ENCODE measurements at regions not wholly inside any gene's neighbourhood (a gene's known extent, or its start where the extent isn't known, plus 50 kb on each side); places are given as distances from the start of the nearest gene placed in this dataset.

DNA sequence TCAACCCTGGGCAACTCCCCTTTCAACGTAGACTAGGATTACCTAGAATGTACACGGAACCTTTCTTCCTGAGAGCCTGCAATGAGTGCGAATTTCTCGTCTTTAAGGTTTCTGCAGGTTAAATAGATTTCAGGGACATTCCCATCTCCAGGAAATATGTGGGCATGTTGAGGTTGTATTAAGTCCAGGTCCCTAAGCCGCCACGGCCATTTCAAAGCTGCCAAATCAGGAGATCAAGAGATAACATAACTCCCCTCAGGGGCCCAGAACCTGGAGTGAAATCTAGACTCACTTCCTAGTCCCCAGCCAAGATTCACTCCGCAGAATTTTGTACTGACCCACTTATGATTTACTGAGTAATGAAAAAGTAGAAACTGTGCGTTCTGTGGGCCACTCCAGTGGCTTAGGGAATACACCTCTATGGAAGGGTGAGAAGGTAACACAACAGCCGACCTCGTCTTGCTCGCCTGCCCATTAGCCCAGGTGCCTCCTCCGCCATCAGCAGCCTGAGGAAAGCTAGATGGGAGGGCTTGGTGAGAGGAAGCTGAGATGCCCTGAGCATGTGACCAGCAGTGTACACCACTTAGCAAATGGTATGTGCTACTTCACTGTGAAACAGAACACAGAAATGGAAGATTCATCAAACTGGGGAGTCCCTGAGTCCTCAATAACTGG is 98.5 kb upstream of the SOX1 start:
- Histone ChIP-seq H3K4me3 (no peak overlapping the region), H3K4me1 (ENCODE audit: control insufficient read depth, insufficient read depth, low read length) (no peaks in the 10 kb centered on the region), H3K27me3 (replicated peaks in 1 of 2; ENCODE audit: control insufficient read depth in 2 of 2, insufficient read depth in 2 of 2, low read length in 1 of 2) (no peaks in the 10 kb centered on the region), H3K36me3 (ENCODE audit: control insufficient read depth in 2 of 2, insufficient read depth in 2 of 2, low read length in 1 of 2) (no peaks in the 10 kb centered on the region), H4K20me1 (ENCODE audit: control insufficient read depth, insufficient read depth) (no peaks in the 10 kb centered on the region), H3K4me2 (ENCODE audit: control insufficient read depth, insufficient read depth) (no peak overlapping the region), H3K27ac (ENCODE audit: control insufficient read depth, insufficient read depth) (no peak overlapping the region), H2AFZ (ENCODE audit: control insufficient read depth, low read depth, low read length) (no peak overlapping the region), H3K9ac (ENCODE audit: control insufficient read depth, insufficient read depth, low read length) (no peak overlapping the region), H3K9me3 (replicated peaks; ENCODE audit: control insufficient read depth, insufficient read depth, low read length) (no peaks in the 10 kb centered on the region; the same call in 2 of the 3 replicates), H3K79me2 (ENCODE audit: control insufficient read depth, insufficient read depth, low read length) (no peaks in the 10 kb centered on the region)
- DNase-seq (ENCODE audit: low read depth, low spot score): no peak
- ChIA-PET RAD21 (ENCODE audit: unreplicated experiment) (no interaction called here), SMC1A (ENCODE audit: uncharacterized antibody, unreplicated experiment) (interaction anchor here (1.0 kb wide), 1 partner anchor 12 kb away, joined by 4 read pairs; no protein-coding TSS in a partner anchor), POLR2A (no interaction called here), CTCF (no interaction called here)
- intact Hi-C loops (cut with micrococcal nuclease; ENCODE audit: unreplicated experiment): no loop called here
- WGBS (ENCODE audit: insufficient coverage, insufficient replicate concordance, low lambda C conversion rate, missing lambda C conversion rate): 5% methylated on average over 12 of the region's 12 CpGs
- in situ Hi-C loops (cut with MboI): no loop called here
- TF ChIP-seq STAT3 (IDR thresholded peaks at IDR 0.05; ENCODE audit: low read depth, low read length): no peak
- TF ChIP-seq, protein P1, sequence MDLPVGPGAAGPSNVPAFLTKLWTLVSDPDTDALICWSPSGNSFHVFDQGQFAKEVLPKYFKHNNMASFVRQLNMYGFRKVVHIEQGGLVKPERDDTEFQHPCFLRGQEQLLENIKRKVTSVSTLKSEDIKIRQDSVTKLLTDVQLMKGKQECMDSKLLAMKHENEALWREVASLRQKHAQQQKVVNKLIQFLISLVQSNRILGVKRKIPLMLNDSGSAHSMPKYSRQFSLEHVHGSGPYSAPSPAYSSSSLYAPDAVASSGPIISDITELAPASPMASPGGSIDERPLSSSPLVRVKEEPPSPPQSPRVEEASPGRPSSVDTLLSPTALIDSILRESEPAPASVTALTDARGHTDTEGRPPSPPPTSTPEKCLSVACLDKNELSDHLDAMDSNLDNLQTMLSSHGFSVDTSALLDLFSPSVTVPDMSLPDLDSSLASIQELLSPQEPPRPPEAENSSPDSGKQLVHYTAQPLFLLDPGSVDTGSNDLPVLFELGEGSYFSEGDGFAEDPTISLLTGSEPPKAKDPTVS (IDR thresholded peaks at IDR 0.05; ENCODE audit: low read depth, low read length): no peak
- TF ChIP-seq, protein P2, sequence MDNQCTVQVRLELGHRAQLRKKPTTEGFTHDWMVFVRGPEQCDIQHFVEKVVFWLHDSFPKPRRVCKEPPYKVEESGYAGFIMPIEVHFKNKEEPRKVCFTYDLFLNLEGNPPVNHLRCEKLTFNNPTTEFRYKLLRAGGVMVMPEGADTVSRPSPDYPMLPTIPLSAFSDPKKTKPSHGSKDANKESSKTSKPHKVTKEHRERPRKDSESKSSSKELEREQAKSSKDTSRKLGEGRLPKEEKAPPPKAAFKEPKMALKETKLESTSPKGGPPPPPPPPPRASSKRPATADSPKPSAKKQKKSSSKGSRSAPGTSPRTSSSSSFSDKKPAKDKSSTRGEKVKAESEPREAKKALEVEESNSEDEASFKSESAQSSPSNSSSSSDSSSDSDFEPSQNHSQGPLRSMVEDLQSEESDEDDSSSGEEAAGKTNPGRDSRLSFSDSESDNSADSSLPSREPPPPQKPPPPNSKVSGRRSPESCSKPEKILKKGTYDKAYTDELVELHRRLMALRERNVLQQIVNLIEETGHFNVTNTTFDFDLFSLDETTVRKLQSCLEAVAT (IDR thresholded peaks at IDR 0.05): no peak
- TF ChIP-seq POU2F2 (IDR thresholded peaks at IDR 0.05; ENCODE audit: borderline replicate concordance, low read depth, low read length): no peak
- no peak for TF ChIP-seq ELK1 (IDR thresholded peaks at IDR 0.05; ENCODE audit: low read depth, low read length)
- TF ChIP-seq, protein P3, sequence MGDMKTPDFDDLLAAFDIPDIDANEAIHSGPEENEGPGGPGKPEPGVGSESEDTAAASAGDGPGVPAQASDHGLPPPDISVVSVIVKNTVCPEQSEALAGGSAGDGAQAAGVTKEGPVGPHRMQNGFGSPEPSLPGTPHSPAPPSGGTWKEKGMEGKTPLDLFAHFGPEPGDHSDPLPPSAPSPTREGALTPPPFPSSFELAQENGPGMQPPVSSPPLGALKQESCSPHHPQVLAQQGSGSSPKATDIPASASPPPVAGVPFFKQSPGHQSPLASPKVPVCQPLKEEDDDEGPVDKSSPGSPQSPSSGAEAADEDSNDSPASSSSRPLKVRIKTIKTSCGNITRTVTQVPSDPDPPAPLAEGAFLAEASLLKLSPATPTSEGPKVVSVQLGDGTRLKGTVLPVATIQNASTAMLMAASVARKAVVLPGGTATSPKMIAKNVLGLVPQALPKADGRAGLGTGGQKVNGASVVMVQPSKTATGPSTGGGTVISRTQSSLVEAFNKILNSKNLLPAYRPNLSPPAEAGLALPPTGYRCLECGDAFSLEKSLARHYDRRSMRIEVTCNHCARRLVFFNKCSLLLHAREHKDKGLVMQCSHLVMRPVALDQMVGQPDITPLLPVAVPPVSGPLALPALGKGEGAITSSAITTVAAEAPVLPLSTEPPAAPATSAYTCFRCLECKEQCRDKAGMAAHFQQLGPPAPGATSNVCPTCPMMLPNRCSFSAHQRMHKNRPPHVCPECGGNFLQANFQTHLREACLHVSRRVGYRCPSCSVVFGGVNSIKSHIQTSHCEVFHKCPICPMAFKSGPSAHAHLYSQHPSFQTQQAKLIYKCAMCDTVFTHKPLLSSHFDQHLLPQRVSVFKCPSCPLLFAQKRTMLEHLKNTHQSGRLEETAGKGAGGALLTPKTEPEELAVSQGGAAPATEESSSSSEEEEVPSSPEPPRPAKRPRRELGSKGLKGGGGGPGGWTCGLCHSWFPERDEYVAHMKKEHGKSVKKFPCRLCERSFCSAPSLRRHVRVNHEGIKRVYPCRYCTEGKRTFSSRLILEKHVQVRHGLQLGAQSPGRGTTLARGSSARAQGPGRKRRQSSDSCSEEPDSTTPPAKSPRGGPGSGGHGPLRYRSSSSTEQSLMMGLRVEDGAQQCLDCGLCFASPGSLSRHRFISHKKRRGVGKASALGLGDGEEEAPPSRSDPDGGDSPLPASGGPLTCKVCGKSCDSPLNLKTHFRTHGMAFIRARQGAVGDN (IDR thresholded peaks at IDR 0.05): no peak
- TF ChIP-seq TCF12 (IDR thresholded peaks at IDR 0.05; ENCODE audit: low read depth, low read length): no peak
- no peak for TF ChIP-seq MTA2 (IDR thresholded peaks at IDR 0.05; ENCODE audit: low read depth)
- no peak for TF ChIP-seq CBX3 (IDR thresholded peaks at IDR 0.05; ENCODE audit: borderline replicate concordance, low read depth)
- TF ChIP-seq, protein P4, sequence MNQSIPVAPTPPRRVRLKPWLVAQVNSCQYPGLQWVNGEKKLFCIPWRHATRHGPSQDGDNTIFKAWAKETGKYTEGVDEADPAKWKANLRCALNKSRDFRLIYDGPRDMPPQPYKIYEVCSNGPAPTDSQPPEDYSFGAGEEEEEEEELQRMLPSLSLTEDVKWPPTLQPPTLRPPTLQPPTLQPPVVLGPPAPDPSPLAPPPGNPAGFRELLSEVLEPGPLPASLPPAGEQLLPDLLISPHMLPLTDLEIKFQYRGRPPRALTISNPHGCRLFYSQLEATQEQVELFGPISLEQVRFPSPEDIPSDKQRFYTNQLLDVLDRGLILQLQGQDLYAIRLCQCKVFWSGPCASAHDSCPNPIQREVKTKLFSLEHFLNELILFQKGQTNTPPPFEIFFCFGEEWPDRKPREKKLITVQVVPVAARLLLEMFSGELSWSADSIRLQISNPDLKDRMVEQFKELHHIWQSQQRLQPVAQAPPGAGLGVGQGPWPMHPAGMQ (IDR thresholded peaks at IDR 0.05; ENCODE audit: borderline replicate concordance): no peak
- no peak for ATAC-seq
- no peak for FAIRE-seq
- BruUV-seq (replicated peaks): no TSS peak

Data from GM12878 (cell line).